IPS-20b (cell line): ENCODE measurements at regions not wholly inside any gene's neighbourhood (a gene's known extent, or its start where the extent isn't known, plus 50 kb on each side); places are given as distances from the start of the nearest gene placed in this dataset.
"Not testable (repeated sequence)": the region's sequence is repeated elsewhere in the genome, so short reads cannot be mapped to it uniquely, and the experiment has no call there.

ENCODE experiments used
- H3K27ac ChIP-seq: one replicate; pipeline ENCODE4 v1.5.1; 2013; ENCODE audit warnings: low read length
- H3K27me3 ChIP-seq: 2 replicates; pipeline ENCODE4 v1.6.1; 2013; ENCODE audit warnings: mild to moderate bottlenecking, low read length, inconsistent platforms; ENCODE audit not compliant: insufficient read depth
- H3K36me3 ChIP-seq: 2 replicates; pipeline ENCODE4 v1.6.1; 2013; ENCODE audit warnings: low read depth, mild to moderate bottlenecking, inconsistent platforms, low read length, moderate library complexity; ENCODE audit not compliant: insufficient read depth
- H3K4me1 ChIP-seq: 2 replicates; pipeline ENCODE4 v1.6.1; 2013; ENCODE audit warnings: mild to moderate bottlenecking, control low read depth, inconsistent platforms, low read length, moderate library complexity; ENCODE audit not compliant: insufficient read depth
- H3K4me3 ChIP-seq: 2 replicates; pipeline ENCODE4 v1.5.1; 2013; ENCODE audit warnings: mild to moderate bottlenecking, low read length, inconsistent platforms
- H3K9ac ChIP-seq: 2 replicates; pipeline ENCODE4 v1.6.1; 2013; ENCODE audit warnings: low read depth, mild to moderate bottlenecking, inconsistent platforms, low read length, moderate library complexity
- H3K9me3 ChIP-seq: 2 replicates; pipeline ENCODE4 v1.6.1; 2013; ENCODE audit warnings: mild to moderate bottlenecking, low read depth, low read length, inconsistent platforms; ENCODE audit not compliant: insufficient read depth

GRCh38 chr5:92691955-92692354 lies 889.1 kb downstream of the NR2F1-AS1 start:
- H3K27me3 ChIP-seq, H3K4me3 ChIP-seq, H3K4me1 ChIP-seq, H3K9ac ChIP-seq, H3K27ac ChIP-seq, H3K36me3 ChIP-seq, H3K9me3 ChIP-seq: not testable (repeated sequence)

- no peak overlapping the region for H3K27ac ChIP-seq
- H3K4me3 ChIP-seq, result no peak overlapping the region
- H3K4me1 ChIP-seq, result no peaks in the 10 kb centered on the region
- no peaks in the 10 kb centered on the region for H3K9me3 ChIP-seq
- no peaks in the 10 kb centered on the region for H3K27me3 ChIP-seq
- H3K9ac ChIP-seq, result no peak overlapping the region
- H3K36me3 ChIP-seq, result no peaks in the 10 kb centered on the region
Measured at GRCh38 chr5:92687821-92688722, 892.9 kb downstream of the NR2F1-AS1 start.

GRCh38 chr5:92678640-92679039 lies 902.4 kb downstream of the NR2F1-AS1 start:
- Histone ChIP-seq H3K27me3 (no peaks in the 10 kb centered on the region), H3K36me3 (no peaks in the 10 kb centered on the region), H3K4me1 (no peaks in the 10 kb centered on the region; the same call in 1 of the 2 replicates), H3K9ac (no peak overlapping the region), H3K4me3 (no peak overlapping the region), H3K9me3 (no peaks in the 10 kb centered on the region), H3K27ac (no peak overlapping the region)

- Histone ChIP-seq H3K9me3 (no peaks in the 10 kb centered on the region), H3K27ac (no peak overlapping the region), H3K9ac (no peak overlapping the region), H3K4me3 (no peak overlapping the region), H3K4me1 (no peaks in the 10 kb centered on the region; the same call in 1 of the 2 replicates), H3K27me3 (no peaks in the 10 kb centered on the region), H3K36me3 (no peaks in the 10 kb centered on the region)
Measured at GRCh38 chr5:92676215-92677165, 904.5 kb downstream of the NR2F1-AS1 start.

GRCh38 chr5:92674321-92674720 lies 906.7 kb downstream of the NR2F1-AS1 start:
- no peak overlapping the region for H3K27ac ChIP-seq
- H3K9ac ChIP-seq, result no peak overlapping the region
- no peaks in the 10 kb centered on the region; the same call in 1 of the 2 replicates for H3K4me1 ChIP-seq
- H3K27me3 ChIP-seq, result no peaks in the 10 kb centered on the region
- no peak overlapping the region for H3K4me3 ChIP-seq
- no peaks in the 10 kb centered on the region for H3K9me3 ChIP-seq
- no peaks in the 10 kb centered on the region for H3K36me3 ChIP-seq

- Histone ChIP-seq H3K4me3 (no peak overlapping the region), H3K36me3 (no peaks in the 10 kb centered on the region), H3K4me1 (no peaks in the 10 kb centered on the region), H3K9ac (no peak overlapping the region), H3K27me3 (no peaks in the 10 kb centered on the region), H3K27ac (no peak overlapping the region), H3K9me3 (no peaks in the 10 kb centered on the region)
Measured at GRCh38 chr5:92665506-92665905, 915.5 kb downstream of the NR2F1-AS1 start.

- H3K36me3 ChIP-seq, result no peaks in the 10 kb centered on the region
- H3K9ac ChIP-seq, result no peak overlapping the region
- H3K4me1 ChIP-seq, result peaks cover 4% of the 10 kb centered on the region; the same call in 1 of the 2 replicates
- no peaks in the 10 kb centered on the region for H3K9me3 ChIP-seq
- no peak overlapping the region for H3K4me3 ChIP-seq
- H3K27ac ChIP-seq, result no peak overlapping the region
- H3K27me3 ChIP-seq, result no peaks in the 10 kb centered on the region
Measured at GRCh38 chr5:92662741-92663140, 918.3 kb downstream of the NR2F1-AS1 start.

- H3K4me1 ChIP-seq, result peaks cover 4% of the 10 kb centered on the region; the same call in 1 of the 2 replicates
- H3K4me3 ChIP-seq, result no peak overlapping the region
- no peaks in the 10 kb centered on the region for H3K9me3 ChIP-seq
- H3K36me3 ChIP-seq, result no peaks in the 10 kb centered on the region
- H3K9ac ChIP-seq, result no peak overlapping the region
- H3K27ac ChIP-seq, result no peak overlapping the region
- H3K27me3 ChIP-seq, result no peaks in the 10 kb centered on the region
Measured at GRCh38 chr5:92659246-92659645, 921.8 kb downstream of the NR2F1-AS1 start.

GRCh38 chr5:92654601-92655000 lies 926.4 kb downstream of the NR2F1-AS1 start:
- not testable (repeated sequence) for H3K27ac ChIP-seq

GRCh38 chr5:92653730-92654461 lies 927.1 kb downstream of the NR2F1-AS1 start:
- no peak overlapping the region for H3K27ac ChIP-seq
- H3K9me3 ChIP-seq, result no peaks in the 10 kb centered on the region

More at GRCh38 chr5:92654601-92655000, 926.4 kb downstream of the NR2F1-AS1 start:
- H3K4me3 ChIP-seq, H3K36me3 ChIP-seq, H3K9ac ChIP-seq, H3K9me3 ChIP-seq, H3K27me3 ChIP-seq, H3K4me1 ChIP-seq: not testable (repeated sequence)

GRCh38 chr5:92652756-92653155 lies 928.3 kb downstream of the NR2F1-AS1 start:
- H3K27me3 ChIP-seq, result no peaks in the 10 kb centered on the region
- no peak overlapping the region for H3K4me3 ChIP-seq
- H3K36me3 ChIP-seq, result no peaks in the 10 kb centered on the region
- H3K4me1 ChIP-seq, result no peaks in the 10 kb centered on the region
- H3K9me3 ChIP-seq, result no peaks in the 10 kb centered on the region
- no peak overlapping the region for H3K9ac ChIP-seq
- H3K27ac ChIP-seq, result no peak overlapping the region

More at GRCh38 chr5:92653730-92654461, 927.1 kb downstream of the NR2F1-AS1 start:
- H3K9ac ChIP-seq, result no peak overlapping the region
- H3K4me1 ChIP-seq, result no peaks in the 10 kb centered on the region
- H3K36me3 ChIP-seq, result no peaks in the 10 kb centered on the region
- H3K4me3 ChIP-seq, result no peak overlapping the region
- no peaks in the 10 kb centered on the region for H3K27me3 ChIP-seq
